Activated naive CD4-positive, alpha-beta T cell treated with Interleukin-2 at 50 U/mL for 16 hours (primary cell): ENCODE measurements at regions not wholly inside any gene's neighbourhood (a gene's known extent, or its start where the extent isn't known, plus 50 kb on each side); places are given as distances from the start of the nearest gene placed in this dataset.

Source experiments
- DNase-seq: peaks from one replicate; pipeline ENCODE4 v3.0.0-alpha.2; 2020

- no peak for DNase-seq
Measured at GRCh38 chr4:14831416-14831815, 170.9 kb upstream of the CPEB2 start.

DNA sequence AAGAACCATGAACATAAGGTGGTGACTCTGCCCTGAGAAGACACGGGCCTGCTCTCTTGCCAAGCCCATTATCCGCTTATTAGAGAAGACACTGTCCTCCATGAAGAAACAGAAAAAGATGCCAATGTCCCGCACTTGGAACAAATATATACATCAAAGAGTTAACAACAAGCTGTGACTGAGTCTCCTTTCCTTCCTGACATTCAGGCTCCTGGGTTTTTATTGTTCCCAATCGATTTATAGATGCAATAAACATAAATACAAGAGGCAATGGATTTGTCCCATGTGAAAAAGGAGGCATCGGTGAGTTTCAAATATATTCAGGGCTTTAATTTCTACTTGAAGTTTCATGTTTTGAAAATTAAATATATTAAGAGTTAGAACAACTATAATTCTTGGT lies 169.2 kb upstream of the CPEB2 start:
- no peak for DNase-seq

DNA sequence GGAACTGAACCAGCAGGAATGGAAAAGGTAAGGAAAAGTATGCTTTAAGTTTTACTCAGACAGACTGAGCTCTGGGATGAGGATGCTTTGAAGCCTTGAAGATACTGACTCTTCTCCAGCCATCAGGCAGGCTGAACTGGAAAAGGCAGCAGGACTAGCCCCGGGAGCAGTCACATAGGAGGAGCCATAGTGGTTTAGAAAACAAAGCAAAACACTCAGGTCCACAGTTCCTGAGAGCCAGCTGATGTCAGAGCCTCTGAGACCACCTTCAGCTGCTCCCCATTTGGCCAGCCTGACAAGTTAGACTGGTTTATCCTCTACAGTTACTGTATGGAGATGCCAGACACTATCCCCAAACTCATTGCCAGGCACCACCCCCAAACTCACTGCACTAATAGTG lies 167.9 kb upstream of the CPEB2 start:
- DNase-seq: no peak

DNA sequence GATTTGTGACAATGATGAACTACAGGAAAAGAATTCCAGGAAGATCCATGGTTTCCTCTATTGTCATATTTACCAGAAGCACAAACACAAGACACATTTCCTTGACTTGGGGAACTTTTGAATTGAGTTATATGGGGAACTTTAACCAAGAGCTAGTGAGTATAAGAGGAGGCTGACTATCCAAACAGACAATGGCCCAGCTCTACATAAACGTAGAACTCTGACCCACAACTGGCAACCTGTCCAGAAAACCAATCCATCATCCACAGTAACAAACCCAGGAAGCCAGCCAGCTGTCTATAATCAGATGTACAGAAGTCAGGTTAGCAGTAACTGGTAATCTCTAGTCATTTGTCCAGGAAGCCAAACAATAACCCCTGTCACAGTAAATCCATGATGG lies 167.0 kb upstream of the CPEB2 start:
- DNase-seq: no peak

DNA sequence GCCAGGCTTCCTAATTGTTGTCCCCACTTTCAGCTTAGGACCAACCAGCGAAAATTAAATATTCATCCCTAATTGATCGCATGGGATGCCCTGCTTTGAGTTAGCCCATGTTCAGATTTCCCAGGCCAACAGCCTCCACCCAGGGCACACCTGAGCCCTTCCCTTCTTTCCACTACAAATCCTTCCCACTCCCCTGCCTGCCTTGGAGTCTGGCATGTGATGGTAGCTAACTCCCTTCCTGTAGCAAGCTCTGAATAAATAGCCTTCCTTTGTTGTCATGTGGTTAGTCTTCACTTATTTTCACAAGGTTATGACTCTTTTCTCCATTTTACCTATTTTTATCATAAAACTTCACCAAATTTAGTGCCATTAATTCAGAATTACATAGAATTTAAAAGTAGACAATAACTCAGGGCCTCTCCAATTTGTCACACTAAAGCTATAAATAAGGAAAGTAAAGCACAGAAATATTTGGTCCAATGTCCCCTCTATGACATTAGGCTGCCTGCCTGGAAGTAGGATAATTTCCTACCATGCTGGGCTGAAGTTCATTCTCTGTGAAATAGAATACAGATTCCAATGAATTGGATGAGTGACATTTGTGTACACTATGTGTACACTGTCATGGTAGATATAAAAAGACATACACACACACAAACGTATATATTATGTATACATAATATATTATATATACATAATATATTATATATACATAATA lies 166.4 kb upstream of the CPEB2 start:
- no peak for DNase-seq

GRCh38 chr4:14837860-14838259 lies 164.4 kb upstream of the CPEB2 start:
- no peak for DNase-seq

GRCh38 chr4:14841801-14842768 lies 160.2 kb upstream of the CPEB2 start:
- DNase-seq: no peak

DNA sequence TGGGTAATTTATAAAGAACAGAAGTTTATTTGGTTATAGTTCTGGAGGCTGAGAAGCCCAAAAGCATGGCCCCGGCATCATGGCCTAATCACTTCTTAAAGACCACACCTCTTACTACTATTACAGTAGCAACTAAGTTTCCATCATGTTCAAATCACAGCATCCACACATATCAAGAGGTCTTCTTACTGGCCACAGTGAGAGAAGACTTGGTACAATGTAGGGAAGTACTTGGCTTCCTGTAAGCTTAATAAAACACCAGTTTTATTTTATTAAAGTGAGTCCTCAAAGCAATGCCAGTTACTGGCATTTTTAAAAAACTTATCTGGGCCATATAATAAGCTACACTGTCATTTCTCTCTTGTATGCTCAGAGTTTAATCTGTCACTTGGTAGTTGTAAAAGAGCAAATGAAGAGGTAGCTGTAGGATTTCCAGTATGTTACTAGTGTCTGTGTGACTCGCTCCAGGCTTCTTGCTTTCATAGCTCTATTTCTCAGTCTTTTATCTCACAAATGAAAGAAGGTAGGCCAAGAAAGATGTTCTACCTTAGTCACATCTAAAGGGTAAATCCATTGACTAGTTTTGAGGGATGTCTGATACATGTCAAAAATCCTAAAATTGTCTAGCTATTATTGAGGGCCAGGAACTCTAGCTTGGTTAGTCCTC lies 159.2 kb upstream of the CPEB2 start:
- no peak for DNase-seq

DNA sequence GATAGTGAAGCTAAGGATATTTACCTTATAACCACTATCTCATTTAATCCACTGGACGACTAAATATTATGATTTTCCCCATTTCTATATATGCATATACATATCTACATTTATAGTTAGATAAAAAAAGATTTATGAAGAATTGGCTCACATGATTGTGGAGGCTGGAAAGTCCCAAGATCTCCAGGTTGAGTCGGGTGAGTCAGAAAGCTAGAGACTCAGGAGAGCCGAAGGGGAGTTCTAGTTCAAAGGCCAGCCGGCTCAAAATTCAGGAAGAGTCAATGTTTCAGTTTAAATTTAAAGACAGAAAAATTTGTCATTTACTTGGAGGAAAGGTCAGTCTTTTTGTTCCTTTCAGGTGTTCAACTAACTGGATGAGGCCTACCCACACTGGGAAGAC lies 158.2 kb upstream of the CPEB2 start:
- no peak for DNase-seq

GRCh38 chr4:14848229-14848628 lies 154.1 kb upstream of the CPEB2 start:
- no peak for DNase-seq

- no peak for DNase-seq
Measured at GRCh38 chr4:14850455-14851097, 151.7 kb upstream of the CPEB2 start.

DNA sequence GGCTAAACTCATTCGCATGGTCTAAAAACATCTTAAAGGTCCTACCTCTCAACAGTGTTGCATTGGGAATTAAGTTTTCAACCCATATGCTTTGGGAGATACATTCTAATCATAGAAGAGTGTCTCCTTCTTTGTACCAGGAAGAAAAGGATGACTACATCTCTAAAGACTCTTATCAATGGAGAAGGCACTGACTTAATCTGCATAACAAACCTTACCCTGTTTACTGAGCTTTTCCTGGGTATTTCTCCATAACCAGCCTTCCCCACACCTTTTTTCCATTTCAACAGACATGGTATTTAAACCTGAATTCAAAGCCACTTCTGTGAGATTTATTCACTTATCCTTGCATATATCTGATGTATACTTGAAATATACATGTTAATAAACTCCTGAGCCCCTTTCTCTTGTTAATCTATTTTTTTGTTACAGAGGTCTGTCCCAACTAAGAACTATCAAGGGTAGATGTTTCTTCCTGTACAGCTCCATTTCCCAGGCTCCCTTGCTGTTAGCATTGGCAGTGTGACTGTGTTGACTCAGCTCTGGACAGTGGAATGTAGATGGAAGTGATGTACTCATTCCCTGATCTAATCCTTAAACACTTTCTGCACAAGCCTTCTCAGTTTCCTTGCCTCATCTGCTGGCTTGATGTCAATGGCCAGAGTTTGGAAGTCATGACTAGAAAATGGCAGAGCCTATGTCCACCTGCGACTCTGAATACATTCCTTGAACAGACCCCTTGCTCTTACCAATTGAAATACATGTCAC lies 148.9 kb upstream of the CPEB2 start:
- DNase-seq: no peak

DNA sequence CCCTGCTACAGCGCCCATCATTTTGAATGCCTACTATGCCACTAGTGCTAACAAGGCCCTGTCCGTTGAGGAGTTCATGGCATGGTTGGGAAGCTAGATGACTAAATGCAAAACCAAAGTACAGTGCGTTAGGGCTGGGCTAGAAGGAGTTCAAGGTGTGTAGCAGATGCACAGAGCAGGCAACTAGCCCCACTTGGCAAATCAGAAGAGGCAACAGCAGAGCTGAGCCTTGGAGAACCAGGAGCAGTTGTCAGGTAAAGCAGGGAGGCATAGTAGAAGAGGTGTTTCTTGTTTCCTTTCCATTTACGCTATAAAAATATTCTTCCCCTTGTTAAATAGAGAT lies 146.6 kb upstream of the CPEB2 start:
- no peak for DNase-seq

DNA sequence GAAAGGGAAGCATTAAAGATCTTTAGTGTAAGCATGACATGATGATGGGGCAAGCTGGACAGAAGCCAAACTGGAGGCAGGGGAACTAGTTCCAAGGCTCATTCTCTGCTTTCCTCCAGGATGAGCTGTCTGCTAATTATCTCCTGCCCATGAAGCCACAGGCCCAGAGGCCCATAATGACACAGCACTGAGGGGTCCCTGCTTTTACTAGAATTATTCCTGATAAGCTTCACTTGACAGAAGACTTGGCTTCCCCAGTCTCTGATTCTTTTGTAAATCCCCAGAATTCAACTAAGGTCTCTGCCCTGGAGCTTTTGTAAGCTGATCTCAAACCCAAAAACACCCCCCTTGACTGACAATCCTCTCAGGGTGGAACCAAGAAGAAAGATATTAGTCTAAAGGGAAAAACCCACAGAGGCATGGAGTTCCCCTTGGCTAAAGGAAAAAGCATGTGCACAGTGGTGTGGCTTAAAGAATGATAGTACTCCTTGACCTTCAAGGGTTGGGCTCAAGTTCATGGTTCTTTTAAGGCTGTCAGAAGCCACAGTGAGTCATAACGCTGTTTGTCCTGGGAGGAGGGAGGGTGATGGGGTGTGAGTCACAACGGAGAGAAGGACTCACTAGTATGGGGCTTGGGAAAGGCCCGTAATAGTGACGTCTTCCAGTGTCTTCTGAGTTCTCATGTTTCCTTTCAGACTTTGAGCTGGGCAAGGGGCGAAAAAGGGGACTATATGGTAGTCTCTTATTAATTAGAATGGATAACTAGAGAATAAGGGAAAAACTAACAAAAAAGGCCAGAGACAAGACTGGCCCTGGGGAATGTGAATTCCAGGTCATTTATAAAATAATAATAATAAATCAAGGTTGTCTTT lies 146.0 kb upstream of the CPEB2 start:
- DNase-seq: peak; percentile 67

- no peak for DNase-seq
Measured at GRCh38 chr4:14856934-14857235, 145.4 kb upstream of the CPEB2 start.

- no peak for DNase-seq
Measured at GRCh38 chr4:14857475-14857874, 144.8 kb upstream of the CPEB2 start.

GRCh38 chr4:14857981-14858380 lies 144.3 kb upstream of the CPEB2 start:
- DNase-seq: no peak

DNA sequence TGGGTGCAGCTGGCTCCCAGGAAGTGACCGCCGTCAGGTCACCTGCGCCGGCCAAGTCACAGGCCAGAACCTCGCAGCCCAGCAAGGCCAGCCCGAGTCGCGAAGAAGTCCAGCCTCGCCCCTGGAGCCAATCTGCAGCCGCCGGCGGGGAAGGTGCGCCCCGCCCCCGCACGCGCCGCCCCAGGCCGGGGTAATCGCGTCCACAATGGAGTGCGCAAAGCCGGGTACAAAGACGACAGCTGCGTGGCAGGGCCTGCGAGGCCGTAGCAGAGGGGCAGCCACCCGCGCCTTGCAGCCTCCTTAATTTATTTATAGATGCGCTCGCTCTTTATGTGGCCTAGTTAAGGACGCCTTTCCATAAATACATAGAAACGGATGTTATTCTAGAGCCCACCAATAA lies 139.4 kb upstream of the CPEB2 start:
- no peak for DNase-seq

DNA sequence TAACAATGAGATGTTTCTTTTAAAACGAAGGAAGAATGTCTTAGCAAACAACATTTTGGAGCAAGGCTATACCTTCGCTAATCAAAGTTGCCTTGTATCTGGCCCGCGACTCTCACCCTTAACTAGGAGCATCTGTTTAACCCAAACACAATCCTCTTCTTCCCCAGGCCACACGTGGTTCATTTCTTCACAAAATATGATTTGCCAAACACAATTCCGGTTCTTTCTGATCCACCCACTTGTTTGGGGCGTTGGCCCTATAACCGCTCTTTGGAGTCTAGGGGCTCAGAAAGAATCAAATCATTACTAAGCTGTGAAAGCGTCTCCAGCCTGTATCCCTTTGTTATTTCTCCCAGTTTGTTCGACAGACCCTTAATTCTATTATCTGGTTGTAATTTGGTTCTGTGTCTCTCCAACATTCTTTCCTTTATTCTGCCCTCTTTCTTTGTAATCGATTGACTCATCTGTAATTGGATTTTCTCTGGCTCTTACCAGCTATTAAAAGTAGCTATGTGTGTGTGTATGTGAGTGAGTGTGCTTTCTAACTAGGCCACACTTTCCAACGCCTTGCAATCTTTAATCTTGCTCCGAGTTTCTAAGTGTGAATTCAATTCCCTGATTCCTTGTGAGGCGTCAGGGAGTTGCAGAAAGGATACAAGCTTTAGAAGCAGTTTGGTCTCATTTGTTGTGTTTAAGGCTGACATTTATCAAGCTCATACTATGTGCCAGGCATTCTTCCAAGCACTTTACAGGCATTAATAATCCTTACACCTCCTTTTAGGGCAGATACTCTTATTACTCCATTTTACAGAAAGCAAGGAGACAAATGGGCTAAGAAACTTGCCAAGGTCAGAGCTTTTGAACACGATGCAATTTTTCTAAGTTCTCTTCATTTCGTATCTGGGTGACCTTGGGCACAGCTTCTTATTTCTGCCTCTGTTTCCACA lies 138.6 kb upstream of the CPEB2 start:
- DNase-seq: no peak

DNA sequence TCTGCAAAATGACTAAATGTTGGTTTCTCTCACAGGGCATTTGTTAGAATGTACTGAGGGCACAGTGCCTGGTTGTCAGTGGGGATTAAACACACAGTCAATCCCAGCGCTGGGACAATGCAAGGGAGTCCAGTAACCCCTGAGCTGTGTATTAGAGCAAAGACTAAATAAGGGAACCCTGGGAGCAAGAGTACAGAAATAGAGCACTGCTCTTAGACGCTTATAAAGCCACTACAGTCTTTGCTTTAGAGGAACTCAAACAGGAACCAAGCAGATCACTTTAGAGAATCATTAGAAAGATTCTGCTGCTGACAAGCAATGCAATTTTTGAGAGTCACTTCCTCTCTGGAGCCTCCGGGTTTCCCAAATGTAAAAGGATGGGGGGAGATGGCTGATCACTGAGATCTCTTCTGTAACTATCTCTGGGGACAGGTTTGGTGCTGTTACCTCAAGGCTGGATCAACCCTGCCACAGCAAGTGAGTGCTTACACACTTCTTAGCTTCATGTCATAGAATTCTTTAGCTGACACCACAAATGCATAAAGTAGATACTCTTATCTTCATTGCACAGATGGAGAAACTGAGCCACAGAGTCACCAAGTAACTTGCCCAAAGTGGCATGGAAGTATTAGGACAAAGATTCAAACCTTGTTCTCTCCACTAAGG lies 137.8 kb upstream of the CPEB2 start:
- no peak for DNase-seq
